HG03432 (cell line): ENCODE measurements at regions not wholly inside any gene's neighbourhood (a gene's known extent, or its start where the extent isn't known, plus 50 kb on each side); places are given as distances from the start of the nearest gene placed in this dataset.
"Not testable (repeated sequence)": the region's sequence is repeated elsewhere in the genome, so short reads cannot be mapped to it uniquely, and the experiment has no call there.

Experiments
- ATAC-seq: cut with Tn5 transposase; IDR thresholded peaks from one replicate; pipeline ENCODE4 v1.9.1; 2021; ENCODE audit warnings: mild to moderate bottlenecking, moderate library complexity; ENCODE audit not compliant: unreplicated experiment

DNA sequence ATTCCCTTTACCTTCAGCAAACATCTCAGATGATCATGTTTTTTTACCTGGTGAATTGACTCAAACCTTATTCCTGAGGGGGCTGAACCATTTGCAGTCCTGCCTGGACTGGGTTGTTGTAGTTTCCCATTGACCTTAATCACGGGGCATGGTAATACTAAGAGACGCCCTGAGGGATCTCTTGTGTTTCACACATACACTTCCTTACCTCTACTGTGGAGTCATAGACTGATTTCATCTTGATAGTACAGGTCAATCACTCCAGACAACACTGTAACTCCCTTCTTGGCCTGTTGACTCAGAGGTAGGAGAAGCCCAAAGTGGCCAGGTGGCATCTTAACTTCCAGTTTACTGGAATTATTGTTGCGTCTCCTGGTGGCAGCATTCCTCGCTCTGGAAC, 1064.0 kb upstream of the PCDH10 start:
- no peak for ATAC-seq

DNA sequence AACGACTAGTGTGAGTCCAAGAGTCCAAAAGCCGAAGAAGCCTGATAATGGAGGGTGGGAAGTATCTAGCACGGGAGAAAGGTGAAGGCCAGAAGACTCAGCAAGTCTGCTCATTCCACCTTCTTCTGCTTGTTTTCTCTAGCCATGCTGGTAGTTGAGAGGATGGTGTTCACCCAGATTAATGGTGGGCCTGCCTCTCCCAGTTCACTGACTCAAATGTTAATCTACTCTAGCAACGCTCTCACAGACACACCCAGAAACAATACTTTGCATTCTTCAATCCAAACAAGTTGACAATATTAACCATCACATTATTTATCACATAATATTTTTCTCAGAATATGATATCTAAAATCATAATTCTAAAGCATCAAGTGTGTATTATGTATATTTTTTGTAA, 1055.1 kb upstream of the PCDH10 start:
- ATAC-seq = no peak

DNA sequence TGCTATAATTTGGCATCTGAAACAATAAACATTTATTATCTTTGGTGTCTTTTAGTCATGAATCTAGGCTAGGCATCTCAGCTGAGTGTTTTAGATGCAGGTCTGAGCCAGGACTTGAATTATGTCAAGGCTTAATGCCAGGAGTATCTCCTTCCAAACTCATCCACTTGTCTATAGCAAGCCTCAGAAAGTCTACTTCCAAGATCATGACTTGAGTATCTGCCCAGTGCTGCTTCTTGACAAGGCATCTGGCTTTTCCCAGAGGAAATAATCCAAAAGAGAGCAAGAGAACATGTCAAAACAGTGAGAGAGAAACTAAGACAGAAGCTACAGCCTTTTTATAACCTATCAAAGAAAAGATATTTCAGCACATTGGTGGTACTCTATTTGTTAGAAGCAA, 1052.1 kb upstream of the PCDH10 start:
- ATAC-seq = no peak

DNA sequence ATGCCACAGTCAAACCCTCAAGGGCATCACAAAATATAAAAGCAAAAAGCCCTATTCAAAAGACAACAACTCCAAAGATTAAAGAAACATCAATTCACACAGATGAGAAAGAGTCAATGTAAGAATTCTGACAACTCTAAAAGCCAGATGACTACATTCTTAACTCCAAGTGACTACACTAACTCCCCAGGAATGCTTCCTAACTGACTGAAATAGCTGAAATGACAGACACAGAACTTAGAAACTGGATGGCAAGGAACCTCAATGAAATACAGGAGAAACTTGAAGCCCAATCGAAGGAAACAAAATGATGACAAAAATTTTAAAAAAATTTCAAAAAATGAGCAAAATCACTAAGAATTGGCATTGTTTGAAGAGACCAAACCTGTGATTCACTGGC, 1047.6 kb upstream of the PCDH10 start:
- no peak for ATAC-seq

DNA sequence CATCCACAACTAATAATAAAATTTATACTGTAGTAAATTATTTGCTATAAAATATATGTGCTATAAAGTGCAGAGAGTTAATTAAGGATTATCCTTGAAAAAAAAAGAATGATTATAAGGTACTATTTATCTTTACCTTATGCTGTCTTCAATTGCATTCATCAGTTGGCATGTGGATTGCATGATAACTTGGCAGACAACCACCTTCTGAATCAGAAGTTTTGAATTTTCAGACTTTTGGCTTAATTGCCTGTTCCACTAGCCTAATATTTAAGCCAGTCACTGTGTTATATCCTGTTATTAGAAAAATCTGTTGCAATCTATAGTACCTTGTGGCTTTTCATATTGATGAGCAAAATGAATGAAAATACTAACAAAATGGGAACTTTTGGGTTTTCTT, 1040.3 kb upstream of the PCDH10 start:
- ATAC-seq = no peak

DNA sequence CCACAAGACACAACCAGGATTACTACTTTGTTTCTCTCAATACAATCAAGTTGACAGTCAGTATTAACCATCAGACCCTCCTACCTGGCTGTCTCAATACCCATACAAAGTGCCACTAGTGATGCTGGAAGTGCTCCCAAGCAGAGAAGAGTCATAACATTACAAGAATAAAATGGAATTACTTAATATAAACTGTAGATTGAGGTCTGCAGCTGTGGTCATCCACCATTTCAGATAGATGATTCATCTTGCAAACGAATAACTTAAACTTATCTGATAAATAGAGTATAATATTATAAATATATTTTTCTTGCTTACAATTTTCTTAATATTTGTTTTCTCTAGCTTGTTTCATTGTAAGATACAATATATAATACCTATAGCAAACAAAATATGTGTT, 1034.2 kb upstream of the PCDH10 start:
- ATAC-seq = no peak

DNA sequence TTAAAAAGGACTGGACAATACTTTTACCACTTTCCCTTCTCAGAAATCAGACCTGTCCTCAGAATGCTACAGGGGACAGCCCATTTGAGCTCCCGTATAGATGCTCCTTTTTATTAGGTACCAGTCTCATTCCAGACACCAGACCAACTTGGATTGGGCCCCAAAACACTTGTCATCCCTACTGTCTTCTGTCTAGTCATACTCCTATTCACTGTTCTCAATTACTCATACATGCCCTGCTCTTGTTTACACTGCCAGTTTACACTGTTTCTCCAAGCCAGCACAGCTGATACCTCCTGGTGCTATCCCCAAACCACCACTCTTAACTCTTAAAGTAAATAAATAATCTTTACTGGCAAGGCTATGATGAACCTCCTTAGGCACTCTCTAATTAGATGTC, 1026.4 kb upstream of the PCDH10 start:
- ATAC-seq = not testable (repeated sequence)

DNA sequence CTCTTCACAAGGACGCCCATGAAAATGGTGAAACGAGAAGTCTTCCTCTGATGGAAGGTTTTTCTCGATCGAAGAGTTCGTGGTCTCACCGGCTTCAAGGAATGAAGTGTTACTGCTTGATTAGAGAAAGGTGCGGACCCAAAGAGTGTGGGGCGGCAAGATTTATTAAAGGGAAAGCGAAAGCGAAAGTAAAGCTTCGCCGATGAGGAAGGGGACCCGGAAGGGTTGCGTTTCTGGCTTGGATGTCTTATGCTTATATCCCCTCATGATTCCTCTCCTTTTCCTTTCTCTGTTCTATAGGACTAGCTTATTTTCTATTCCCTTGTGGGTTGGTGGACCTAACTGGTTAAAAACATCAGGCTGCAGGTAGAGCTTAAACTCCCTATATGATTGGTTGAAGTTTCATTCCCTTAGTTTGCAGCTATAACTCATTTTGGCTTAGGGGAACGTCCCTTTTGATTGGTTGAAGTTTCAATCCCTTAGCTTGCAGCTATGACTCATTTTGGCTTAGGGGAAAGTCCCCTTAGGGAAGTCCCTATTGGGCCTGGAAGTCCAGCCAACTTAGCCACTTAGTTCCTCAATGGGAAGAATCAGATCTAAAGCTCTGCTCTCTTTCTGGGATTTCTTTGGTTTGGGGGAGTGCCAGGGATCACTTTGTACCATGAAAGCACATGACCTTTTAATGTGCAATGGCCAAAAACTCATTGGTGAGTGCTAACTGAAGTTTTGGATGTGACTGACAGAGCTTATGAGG, 1025.0 kb upstream of the PCDH10 start:
- ATAC-seq = peak; percentile 79

DNA sequence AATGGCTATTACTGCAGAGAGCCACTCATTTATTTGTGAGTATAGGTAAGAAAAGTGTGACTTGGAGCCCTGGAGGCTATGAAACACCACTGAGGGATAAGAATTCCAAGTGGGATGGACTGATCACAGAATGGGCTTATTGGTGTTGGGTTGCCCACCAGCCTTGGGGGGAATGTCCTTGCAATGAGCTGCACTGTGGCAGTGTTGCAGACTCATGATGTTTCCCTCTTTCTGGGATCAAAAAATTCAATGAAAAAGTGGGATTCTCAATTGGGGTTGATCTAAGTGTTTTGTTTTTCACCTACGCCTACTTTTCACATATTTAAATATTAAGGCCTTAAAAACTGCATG, 1024.5 kb upstream of the PCDH10 start:
- no peak for ATAC-seq

DNA sequence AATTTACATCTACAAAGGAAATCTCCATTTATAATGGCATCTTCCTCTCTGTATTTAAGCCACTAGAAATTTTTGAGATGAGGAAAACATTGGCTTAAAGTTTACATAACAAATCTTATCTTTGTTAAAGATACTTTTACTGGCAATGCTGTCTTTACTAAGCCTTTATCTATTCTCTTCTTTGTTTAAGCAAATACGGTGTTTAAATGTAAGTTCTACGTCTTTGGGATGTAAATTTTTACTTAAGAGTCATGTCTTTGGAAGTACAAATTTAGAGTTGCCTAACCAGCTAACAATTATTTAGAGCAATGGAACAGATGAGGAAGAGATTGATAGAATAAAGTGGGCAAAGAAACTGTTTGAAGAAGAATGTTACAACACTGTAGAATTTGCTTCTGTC, 1024.0 kb upstream of the PCDH10 start:
- no peak for ATAC-seq

DNA sequence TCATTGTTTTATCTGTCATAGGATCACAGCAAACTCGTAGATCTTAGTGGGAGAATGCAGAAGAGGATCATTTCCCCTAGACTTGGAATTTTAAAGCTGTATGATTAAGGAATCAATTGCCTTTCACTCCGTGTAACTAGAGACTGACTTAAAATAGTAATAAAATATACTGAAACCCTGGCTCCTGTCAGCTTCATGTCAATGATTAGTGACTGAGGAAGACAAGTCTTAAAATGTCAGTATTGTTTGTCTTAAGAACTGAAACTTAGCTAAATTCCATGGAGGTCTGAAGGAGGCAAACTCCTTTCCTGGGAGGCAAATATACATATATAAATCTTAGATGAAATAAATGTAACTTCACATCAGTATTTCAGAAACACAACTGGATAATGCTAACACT, 1016.7 kb upstream of the PCDH10 start:
- no peak for ATAC-seq

DNA sequence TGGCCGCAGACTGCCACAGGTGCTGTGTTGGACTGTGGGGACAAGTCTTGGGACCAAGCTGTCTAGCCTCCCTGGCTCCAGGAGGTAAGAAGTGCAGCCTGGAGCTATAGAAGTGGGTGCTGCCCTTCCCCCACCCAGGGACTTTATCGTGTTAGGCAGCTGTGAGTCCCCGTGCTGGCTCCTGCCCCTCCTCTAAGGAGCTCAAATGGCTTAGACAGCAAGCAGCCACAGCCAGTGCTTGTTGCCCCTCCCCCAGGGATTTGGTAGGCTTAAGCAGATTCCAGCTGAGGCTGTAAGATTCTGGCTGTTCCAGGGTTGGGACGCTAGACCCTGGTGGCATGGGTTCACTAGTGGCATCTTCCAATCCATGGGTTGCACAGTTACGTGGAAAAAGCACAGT, 979.4 kb upstream of the PCDH10 start:
- ATAC-seq = no peak

DNA sequence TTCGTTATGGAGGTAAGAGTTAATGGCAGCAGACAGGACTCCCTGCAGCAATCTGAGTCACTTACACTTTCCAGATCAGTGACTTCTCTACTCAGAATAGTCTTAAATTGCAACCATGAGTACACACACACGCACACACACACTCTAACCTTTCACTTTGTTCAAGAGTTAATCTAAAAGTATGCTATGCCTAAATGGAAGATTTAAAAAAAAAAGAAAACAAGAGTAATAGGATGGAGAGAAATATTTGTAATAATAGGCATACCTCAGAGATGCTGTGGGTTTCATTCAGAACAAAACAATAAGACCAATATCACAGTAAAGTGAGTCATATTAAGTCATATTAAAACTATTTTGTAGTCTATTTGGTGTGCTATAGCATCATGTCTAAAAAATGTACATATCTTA, 969.1 kb upstream of the PCDH10 start:
- no peak for ATAC-seq

DNA sequence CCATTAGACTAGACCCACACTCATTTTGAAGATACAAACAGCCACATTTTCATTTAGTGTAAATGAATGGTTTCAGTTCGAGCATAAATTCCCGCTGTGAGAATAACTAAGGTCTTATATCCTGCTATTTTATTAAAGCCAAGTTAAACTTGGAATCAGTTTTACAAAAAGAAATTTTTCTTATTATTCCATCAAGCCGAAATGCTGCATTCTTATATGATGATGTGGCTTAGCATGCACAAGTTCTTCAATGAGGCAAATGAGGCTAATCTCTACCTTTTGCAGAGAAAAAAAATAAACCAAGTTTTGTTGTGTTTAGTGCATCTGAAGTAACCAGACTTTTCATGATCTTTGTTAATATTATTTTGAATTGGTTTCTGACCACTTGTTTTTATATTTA, 953.9 kb upstream of the PCDH10 start:
- no peak for ATAC-seq

DNA sequence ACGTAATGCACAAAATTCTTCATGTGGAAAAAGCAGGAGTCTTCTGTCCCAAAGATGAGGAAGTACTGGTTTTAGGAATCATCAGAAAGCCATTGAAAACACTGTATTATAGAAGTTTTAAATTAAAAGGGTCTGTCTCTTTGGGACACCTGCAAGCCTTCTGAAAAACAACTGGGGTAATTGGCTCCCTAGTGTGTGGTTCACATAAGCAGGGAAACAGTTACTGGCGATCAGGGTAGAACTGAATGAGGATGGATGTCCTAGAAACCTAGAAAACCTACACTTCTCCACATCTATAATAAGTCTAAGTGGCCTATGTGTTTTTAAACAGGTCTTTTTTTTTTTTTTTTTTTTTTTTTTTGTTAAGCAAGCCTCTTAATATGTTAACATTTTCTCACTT, 945.5 kb upstream of the PCDH10 start:
- ATAC-seq = no peak

DNA sequence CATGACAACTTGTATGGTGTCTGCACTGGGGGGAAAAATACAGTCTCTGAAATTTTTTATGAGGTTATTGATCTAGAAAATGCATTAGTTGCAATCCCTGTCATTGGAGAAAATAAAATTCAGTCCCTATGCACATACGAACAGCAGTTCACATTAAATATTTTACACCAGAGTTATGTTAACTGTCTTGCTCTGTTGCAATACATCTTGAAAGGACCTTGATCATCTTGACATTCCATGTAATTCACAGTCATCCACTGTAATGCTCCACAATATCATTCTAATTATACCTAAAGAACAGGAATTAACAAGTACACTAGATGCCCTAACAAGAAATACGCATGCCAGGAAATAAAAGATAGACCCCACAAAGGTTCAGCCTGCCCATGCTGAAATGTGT, 934.6 kb upstream of the PCDH10 start:
- ATAC-seq = no peak

DNA sequence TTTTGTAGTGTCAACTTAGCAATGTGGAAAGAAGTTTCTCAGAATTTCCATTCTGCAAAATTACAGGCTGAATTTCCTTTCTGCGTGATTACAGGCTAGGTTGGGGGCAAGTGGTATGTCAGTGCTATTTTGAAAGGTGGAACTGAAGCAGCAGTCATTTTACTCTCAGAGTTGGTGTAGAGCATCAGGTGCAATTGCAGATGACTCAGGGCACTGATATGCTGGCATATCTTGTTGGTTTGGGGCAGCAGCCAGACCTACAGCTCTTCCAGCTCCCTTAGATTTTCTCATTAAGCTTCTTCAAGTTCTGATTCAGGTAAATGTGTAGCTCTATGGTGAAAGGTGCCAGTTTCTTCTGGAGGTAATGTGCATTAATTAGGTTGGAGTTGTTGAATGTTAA, 930.7 kb upstream of the PCDH10 start:
- no peak for ATAC-seq

DNA sequence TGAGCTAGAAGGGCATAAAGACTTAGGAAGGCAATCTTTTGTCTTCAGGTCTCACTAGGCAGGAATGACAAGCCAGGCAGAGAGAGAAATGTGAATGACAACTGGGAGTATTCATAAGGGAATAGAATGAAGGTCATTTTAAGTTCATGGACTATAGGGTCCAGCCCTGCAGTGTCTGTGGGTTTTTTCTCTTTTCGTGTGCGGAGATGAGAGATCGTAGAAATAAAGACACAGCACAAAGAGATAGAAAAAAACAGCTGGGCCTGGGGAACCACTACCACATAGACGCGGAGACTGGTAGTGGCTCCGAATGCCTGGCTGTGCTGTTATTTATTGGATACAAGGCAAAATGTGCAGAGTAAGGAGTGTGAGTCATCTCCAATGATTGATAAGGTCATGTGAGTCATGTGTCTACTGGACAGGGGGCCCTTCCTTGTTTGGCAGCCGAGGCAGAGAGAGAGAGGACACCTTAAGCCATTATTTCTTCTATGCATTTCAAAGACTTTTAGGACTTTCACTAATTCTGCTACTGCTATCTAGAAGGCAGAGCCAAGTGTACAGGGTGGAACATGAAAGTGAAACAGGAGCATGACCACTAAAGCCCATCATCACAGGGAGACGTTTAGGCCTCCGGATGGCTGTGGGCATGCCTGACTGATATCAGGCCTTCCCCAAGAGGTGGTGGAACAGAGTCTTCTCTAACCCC, 921.8 kb upstream of the PCDH10 start:
- ATAC-seq = no peak

DNA sequence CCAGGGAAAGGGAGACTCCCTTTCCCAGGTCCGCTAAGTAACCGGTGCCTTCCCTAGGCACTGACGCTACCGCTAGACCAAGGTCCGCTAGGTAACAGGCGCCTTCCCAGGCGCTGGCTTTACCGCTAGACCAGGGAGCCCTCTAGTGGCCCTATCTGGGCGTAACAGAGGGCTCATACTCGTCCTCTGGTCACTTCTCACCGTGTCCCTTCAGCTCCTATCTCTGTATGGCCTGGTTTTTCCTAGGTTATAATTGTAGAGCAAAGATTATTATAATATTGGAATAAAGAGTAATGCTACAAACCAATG, 921.3 kb upstream of the PCDH10 start:
- ATAC-seq = not testable (repeated sequence)

DNA sequence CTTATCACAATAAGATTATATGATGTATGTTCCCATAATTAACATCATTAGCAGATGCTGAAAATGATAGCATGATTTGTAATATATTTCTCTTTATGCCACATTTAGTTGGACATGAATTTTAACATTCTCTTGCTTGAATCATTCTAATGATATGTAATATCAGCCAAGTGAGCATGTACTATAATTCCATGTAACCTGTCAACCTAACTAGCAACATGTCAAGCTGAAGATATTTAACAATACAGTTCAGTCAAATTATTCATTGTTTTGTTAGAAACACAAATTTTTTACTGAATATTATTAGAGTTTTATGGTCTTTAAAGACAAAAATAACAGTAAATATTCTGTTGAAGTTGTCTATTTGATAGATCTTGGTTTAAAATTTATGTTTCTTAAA, 920.4 kb upstream of the PCDH10 start:
- ATAC-seq = no peak

DNA sequence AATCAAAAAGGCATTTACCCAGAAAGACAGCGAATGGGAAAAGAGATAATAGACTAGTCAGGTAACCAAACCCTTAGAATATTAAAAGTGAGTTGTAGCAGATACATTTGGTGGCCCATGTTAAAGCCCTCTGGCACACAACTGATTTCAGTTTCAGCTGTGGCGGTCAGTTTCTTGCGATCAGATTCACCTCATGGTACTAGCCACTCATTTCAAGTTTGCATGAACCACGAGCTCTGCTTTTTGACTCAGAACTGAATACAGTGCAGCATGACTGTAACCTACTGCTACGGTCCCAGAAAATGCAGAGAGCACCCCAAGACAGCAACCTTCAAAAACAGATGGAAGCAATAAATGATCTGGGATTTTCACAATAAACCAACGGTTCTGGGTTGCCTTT, 919.1 kb upstream of the PCDH10 start:
- ATAC-seq = no peak

DNA sequence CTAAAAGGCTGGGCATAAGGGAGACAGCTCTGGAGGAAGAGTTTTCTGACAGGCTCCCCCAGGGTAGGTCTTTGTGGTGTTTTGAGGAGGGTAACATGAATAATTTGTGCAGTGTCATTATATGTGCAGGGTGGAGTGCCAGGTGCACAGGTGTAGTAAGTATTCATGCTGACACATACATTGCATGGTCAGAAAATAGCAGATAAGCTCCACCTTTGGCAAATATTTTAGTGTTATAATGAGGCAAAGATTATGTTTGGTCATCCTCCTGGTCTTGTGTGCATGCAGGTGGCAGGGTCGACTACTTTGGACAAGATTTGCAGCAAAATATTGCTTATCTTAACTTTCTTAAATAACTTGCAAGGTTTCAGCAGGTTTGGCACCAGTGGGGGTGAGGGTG, 910.4 kb upstream of the PCDH10 start:
- no peak for ATAC-seq

DNA sequence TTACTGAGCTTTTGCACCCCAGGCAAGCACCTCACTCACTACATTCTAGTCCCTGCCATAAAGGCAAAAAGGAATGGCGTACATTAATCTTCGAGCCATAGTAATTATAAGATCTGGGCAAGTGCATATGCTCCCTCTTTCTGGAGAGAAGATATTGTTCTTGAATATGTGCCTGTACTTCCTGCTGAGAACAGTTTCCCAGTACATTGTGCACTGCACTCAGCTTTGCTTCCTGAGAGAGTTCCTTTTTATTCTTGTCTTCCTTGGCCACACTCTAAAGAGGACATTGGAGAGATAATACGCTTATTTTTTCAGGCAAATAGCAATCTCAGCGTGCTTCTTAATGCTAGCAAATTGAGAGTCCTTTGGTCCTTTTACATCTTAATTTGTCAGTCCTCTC, 909.0 kb upstream of the PCDH10 start:
- no peak for ATAC-seq
